ENCODE measurements at regions not wholly inside any gene's neighbourhood (a gene's known extent, or its start where the extent isn't known, plus 50 kb on each side); places are given as distances from the start of the nearest gene placed in this dataset.

DNA sequence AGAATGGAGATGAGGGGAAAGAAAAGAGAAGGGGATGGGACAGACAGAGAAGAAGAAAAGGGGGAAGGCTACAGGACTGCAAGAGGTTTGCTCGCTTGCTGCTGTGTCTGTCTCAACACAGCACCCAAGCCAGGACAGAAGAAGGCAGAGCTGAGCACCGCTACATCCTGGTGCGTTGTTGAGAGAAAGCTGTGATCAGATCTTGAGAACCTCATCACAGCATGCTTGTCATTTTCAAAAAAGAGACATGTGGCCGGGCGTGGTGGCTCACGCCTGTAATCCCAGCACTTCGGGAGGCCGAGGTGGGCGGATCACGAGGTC lies 110.9 kb downstream of the NXNL2 start:
- TF ChIP-seq, protein P1, sequence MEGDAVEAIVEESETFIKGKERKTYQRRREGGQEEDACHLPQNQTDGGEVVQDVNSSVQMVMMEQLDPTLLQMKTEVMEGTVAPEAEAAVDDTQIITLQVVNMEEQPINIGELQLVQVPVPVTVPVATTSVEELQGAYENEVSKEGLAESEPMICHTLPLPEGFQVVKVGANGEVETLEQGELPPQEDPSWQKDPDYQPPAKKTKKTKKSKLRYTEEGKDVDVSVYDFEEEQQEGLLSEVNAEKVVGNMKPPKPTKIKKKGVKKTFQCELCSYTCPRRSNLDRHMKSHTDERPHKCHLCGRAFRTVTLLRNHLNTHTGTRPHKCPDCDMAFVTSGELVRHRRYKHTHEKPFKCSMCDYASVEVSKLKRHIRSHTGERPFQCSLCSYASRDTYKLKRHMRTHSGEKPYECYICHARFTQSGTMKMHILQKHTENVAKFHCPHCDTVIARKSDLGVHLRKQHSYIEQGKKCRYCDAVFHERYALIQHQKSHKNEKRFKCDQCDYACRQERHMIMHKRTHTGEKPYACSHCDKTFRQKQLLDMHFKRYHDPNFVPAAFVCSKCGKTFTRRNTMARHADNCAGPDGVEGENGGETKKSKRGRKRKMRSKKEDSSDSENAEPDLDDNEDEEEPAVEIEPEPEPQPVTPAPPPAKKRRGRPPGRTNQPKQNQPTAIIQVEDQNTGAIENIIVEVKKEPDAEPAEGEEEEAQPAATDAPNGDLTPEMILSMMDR (IDR thresholded peaks at IDR 0.05; ENCODE audit: low read depth, low read length, missing input control) = no peak
- no peak for TF ChIP-seq FOXA1 (IDR thresholded peaks at IDR 0.05)
- TF ChIP-seq JUND (IDR thresholded peaks at IDR 0.05) = no peak
- TF ChIP-seq, protein P2, sequence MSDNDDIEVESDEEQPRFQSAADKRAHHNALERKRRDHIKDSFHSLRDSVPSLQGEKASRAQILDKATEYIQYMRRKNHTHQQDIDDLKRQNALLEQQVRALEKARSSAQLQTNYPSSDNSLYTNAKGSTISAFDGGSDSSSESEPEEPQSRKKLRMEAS (IDR thresholded peaks at IDR 0.05) = no peak
- TF ChIP-seq NR2F2 (IDR thresholded peaks at IDR 0.05) = no peak
- TF ChIP-seq EGR1 (IDR thresholded peaks at IDR 0.05; ENCODE audit: low read depth in 2 of 2) = no peak
- no peak for TF ChIP-seq REST (IDR thresholded peaks at IDR 0.05)
- no peak for TF ChIP-seq SP1 (IDR thresholded peaks at IDR 0.05)
- TF ChIP-seq TAF1 (conservative IDR thresholded peaks at IDR 0.05) = no peak
- TF ChIP-seq YY1 (IDR thresholded peaks at IDR 0.05) = no peak
- TF ChIP-seq HNF4A (conservative IDR thresholded peaks at IDR 0.05) = no peak
- TF ChIP-seq GABPA (IDR thresholded peaks at IDR 0.05 in 1 of 2, conservative IDR thresholded peaks at IDR 0.05 in 1 of 2) = no peak
- no peak for TF ChIP-seq ZBTB33 (IDR thresholded peaks at IDR 0.05)
- no peak for TF ChIP-seq RAD21 (IDR thresholded peaks at IDR 0.05)

Measured in liver (tissue), 3 donors.